T-helper 17 cell (primary cell): ENCODE measurements at regions not wholly inside any gene's neighbourhood (a gene's known extent, or its start where the extent isn't known, plus 50 kb on each side); places are given as distances from the start of the nearest gene placed in this dataset.

Experiments used
- ATAC-seq: fragments of 150-1000 bp; cut with Tn5 transposase; 2 replicates; pipeline ENCODE4 v1.10.0; 2021; ENCODE audit warnings: mild to moderate bottlenecking, moderate library complexity
- DNase-seq, 3 donors: peaks; one replicate each; pipeline versions ENCODE4 v3.0.0 to v3.0.0-alpha.2; 2020 to 2021
- H3K9me3 ChIP-seq: one replicate; pipeline ENCODE4 v1.7.0; 2013; ENCODE audit warnings: low read length, mild to moderate bottlenecking; ENCODE audit not compliant: control insufficient read depth, poor library complexity, severe bottlenecking
- H3K27ac Mint-ChIP-seq: one replicate; pipeline ENCODE4 v1.8.0; 2022; ENCODE audit warnings: mild to moderate bottlenecking, moderate library complexity, mixed read lengths
- H3K27me3 Mint-ChIP-seq: one replicate; pipeline ENCODE4 v1.8.0; 2022; ENCODE audit warnings: mixed read lengths
- H3K36me3 Mint-ChIP-seq: one replicate; pipeline ENCODE4 v1.8.0; 2022; ENCODE audit warnings: low read depth, mixed read lengths
- H3K4me1 Mint-ChIP-seq: one replicate; pipeline ENCODE4 v1.8.0; 2022; ENCODE audit warnings: mild to moderate bottlenecking, mixed read lengths
- H3K4me3 Mint-ChIP-seq: one replicate; pipeline ENCODE4 v1.8.0; 2022; ENCODE audit warnings: mild to moderate bottlenecking, moderate library complexity, mixed read lengths

- Mint-ChIP-seq H3K4me3 (no peak overlapping the region), H3K36me3 (no peaks in the 10 kb centered on the region), H3K4me1 (no peaks in the 10 kb centered on the region), H3K27me3 (no peaks in the 10 kb centered on the region), H3K27ac (no peak overlapping the region)
- ATAC-seq (no peak), DNase-seq (no peak)
- no peaks in the 10 kb centered on the region for H3K9me3 ChIP-seq
Measured at GRCh38 chr6:9468277-9468676, 946.6 kb downstream of the TFAP2A start.

- Mint-ChIP-seq H3K27me3 (no peaks in the 10 kb centered on the region), H3K27ac (no peak overlapping the region), H3K36me3 (no peaks in the 10 kb centered on the region), H3K4me1 (no peaks in the 10 kb centered on the region), H3K4me3 (no peak overlapping the region)
- ATAC-seq (no peak), DNase-seq (no peak)
- H3K9me3 ChIP-seq: no peaks in the 10 kb centered on the region
Measured at GRCh38 chr6:9467741-9468140, 947.1 kb downstream of the TFAP2A start.

- H3K9me3 ChIP-seq: no peaks in the 10 kb centered on the region
- H3K36me3 Mint-ChIP-seq: no peaks in the 10 kb centered on the region
- DNase-seq: no peak
- H3K27me3 Mint-ChIP-seq: no peaks in the 10 kb centered on the region
- no peak overlapping the region for H3K27ac Mint-ChIP-seq
- no peak overlapping the region for H3K4me3 Mint-ChIP-seq
- no peaks in the 10 kb centered on the region for H3K4me1 Mint-ChIP-seq
- ATAC-seq: no peak
Measured at GRCh38 chr6:9464583-9464982, 950.3 kb downstream of the TFAP2A start.

- Mint-ChIP-seq H3K27me3 (no peaks in the 10 kb centered on the region), H3K27ac (no peak overlapping the region), H3K4me3 (no peak overlapping the region), H3K4me1 (no peaks in the 10 kb centered on the region), H3K36me3 (no peaks in the 10 kb centered on the region)
- no peaks in the 10 kb centered on the region for H3K9me3 ChIP-seq
- ATAC-seq (no peak), DNase-seq (no peak)
Measured at GRCh38 chr6:9463311-9463710, 951.6 kb downstream of the TFAP2A start.

GRCh38 chr6:9461188-9461587 lies 953.7 kb downstream of the TFAP2A start:
- H3K4me3 Mint-ChIP-seq: no peak overlapping the region
- no peaks in the 10 kb centered on the region for H3K9me3 ChIP-seq
- H3K4me1 Mint-ChIP-seq: no peaks in the 10 kb centered on the region
- no peak overlapping the region for H3K27ac Mint-ChIP-seq
- DNase-seq: no peak
- ATAC-seq: no peak
- no peaks in the 10 kb centered on the region for H3K36me3 Mint-ChIP-seq
- no peaks in the 10 kb centered on the region for H3K27me3 Mint-ChIP-seq

DNA sequence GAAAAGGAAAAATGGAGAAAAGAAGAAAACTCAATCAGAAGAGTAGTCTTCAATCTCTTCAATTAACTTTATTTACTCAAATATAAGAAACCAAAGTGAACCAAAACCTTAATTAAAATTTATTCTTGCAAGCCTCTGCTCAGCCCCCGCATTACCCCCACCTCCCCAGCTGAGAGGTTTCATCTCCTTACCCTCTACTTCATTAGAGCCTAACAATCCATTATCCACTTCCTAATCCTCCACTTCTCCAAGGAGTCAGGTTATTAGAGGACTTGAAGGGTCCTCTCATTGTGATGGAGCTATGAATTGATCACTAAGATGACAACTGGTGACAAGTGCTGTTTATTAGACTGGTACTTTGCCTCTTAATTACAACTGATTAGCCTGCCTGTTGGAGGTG lies 956.5 kb downstream of the TFAP2A start:
- no peaks in the 10 kb centered on the region for H3K27me3 Mint-ChIP-seq
- ATAC-seq: no peak
- H3K36me3 Mint-ChIP-seq: no peaks in the 10 kb centered on the region
- H3K4me3 Mint-ChIP-seq: no peak overlapping the region
- no peaks in the 10 kb centered on the region for H3K4me1 Mint-ChIP-seq
- H3K27ac Mint-ChIP-seq: no peak overlapping the region
- H3K9me3 ChIP-seq: no peaks in the 10 kb centered on the region
- no peak for DNase-seq

DNA sequence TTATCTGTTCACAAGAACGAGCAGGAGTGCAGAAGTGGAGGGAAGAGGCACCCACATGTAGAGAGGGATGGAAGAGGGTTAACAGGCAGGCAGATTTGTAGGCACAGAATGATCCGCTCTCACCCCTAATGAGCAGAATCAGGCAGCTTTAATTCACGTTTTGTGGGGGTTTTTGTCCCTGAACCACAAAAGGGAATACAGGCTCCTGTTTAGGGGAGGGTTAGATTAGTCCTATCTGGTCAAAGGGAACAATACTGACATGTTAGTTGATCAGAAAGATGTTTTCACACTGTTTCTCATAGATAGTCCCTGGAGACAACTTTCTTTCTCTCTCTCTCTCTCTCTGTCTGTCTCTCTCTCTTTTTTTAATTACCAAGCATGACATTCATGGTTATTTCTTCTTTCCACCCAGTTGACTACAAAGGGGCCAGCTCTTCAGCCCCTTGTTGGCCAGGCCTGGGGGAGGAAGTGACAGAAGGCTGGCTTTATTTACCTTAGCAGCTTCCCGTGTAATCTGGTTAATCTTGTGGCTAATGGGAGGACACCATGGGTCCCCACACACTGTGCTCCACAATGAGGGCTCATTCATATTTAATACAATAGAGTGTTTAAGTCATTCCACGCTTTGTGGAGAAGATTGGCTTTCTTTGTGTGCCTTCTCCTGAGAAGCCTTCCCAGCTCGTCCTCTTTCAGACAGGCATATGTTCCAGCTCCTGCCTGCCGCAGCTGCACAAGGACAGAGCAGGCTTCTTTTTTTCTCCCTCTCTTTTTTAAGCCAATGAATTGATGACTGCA lies 958.8 kb downstream of the TFAP2A start:
- Mint-ChIP-seq H3K27ac (no peak overlapping the region), H3K36me3 (no peaks in the 10 kb centered on the region), H3K27me3 (no peaks in the 10 kb centered on the region), H3K4me3 (no peak overlapping the region), H3K4me1 (no peaks in the 10 kb centered on the region)
- no peaks in the 10 kb centered on the region for H3K9me3 ChIP-seq
- DNase-seq: no peak
- no peak for ATAC-seq

DNA sequence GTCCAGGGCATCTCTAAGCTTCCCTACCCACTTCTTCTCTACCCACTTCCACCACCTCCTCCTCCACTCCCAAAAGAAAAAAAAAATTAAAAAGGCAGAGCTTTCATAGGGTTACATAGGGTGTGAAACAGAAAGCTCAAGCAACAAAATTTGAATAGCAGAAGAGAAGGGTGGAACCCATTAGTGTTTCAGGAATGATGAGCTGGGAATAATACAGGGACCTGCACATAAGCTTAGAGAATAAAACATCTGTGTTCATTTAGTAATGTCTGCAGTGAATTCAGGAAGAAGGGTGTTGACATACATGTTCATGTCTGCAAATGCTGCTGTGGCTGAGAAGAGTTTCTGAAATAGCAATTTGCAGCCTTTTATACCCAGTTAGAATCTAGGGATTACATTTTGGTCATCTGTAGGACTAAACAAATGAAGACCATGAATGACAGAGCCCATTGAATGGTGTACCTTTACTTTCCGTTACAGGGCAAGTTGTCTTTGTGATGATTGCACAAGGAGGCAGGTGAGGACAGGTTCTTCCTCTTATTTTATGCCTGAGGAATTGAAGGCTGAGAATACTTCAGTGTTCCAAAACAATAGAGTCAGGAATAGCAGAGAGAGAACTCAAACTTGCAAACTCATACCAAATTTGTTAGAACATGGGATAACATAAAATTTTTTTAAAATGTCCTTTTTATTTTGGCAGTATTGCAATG lies 975.1 kb downstream of the TFAP2A start:
- no peaks in the 10 kb centered on the region for H3K9me3 ChIP-seq
- Mint-ChIP-seq H3K27ac (no peak overlapping the region), H3K4me3 (no peak overlapping the region), H3K36me3 (no peaks in the 10 kb centered on the region), H3K27me3 (no peaks in the 10 kb centered on the region), H3K4me1 (no peaks in the 10 kb centered on the region)
- DNase-seq (no peak), ATAC-seq (no peak)

DNA sequence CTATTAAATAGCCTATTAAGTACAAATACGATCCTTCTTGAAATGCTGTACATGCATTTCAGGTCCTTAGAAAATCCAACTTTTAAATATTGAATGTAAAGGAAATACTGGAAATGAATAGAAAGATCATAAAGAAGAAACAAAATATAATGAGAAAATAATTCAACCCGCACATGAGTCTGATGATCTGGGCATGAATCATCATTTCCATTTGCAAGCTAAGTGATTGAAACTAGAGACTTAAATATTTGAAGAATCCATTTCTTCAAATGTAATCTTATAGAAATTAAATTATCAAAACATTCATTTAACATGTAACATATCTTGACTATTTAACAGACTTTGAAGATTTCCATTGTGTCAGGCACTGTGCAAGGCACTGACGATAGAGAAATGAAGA lies 977.0 kb downstream of the TFAP2A start:
- no peaks in the 10 kb centered on the region for H3K27me3 Mint-ChIP-seq
- no peaks in the 10 kb centered on the region for H3K9me3 ChIP-seq
- DNase-seq: no peak
- H3K4me3 Mint-ChIP-seq: no peak overlapping the region
- no peaks in the 10 kb centered on the region for H3K4me1 Mint-ChIP-seq
- no peak overlapping the region for H3K27ac Mint-ChIP-seq
- no peaks in the 10 kb centered on the region for H3K36me3 Mint-ChIP-seq
- ATAC-seq: no peak

DNA sequence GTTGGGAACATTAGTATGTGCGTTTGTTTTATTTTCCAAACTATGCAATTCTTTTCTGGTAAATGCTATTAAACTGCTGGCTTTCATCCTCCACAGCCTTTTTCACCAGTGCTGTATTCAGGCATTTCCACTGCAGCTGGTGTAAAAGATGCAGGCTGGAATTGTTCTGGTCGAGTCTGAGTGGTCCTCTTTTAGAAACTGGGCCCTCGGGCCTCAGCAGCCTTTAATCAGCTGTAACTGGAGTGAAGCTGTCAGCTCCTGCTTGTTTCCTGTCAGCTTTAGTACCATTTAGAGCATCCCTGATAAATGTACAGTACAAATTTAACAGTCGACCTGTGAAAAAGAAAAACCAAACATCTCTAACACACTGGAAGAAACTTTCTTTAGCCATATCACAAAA lies 979.6 kb downstream of the TFAP2A start:
- Mint-ChIP-seq H3K27ac (no peak overlapping the region), H3K4me3 (no peak overlapping the region), H3K27me3 (no peaks in the 10 kb centered on the region), H3K36me3 (no peaks in the 10 kb centered on the region), H3K4me1 (no peaks in the 10 kb centered on the region)
- H3K9me3 ChIP-seq: no peaks in the 10 kb centered on the region
- no peak for DNase-seq
- ATAC-seq: no peak

GRCh38 chr6:9431945-9432344 lies 982.9 kb downstream of the TFAP2A start:
- H3K4me3 Mint-ChIP-seq: no peak overlapping the region
- no peaks in the 10 kb centered on the region for H3K27me3 Mint-ChIP-seq
- H3K36me3 Mint-ChIP-seq: no peaks in the 10 kb centered on the region
- no peaks in the 10 kb centered on the region for H3K4me1 Mint-ChIP-seq
- H3K9me3 ChIP-seq: no peaks in the 10 kb centered on the region
- DNase-seq (no peak), ATAC-seq (no peak)
- no peak overlapping the region for H3K27ac Mint-ChIP-seq

DNA sequence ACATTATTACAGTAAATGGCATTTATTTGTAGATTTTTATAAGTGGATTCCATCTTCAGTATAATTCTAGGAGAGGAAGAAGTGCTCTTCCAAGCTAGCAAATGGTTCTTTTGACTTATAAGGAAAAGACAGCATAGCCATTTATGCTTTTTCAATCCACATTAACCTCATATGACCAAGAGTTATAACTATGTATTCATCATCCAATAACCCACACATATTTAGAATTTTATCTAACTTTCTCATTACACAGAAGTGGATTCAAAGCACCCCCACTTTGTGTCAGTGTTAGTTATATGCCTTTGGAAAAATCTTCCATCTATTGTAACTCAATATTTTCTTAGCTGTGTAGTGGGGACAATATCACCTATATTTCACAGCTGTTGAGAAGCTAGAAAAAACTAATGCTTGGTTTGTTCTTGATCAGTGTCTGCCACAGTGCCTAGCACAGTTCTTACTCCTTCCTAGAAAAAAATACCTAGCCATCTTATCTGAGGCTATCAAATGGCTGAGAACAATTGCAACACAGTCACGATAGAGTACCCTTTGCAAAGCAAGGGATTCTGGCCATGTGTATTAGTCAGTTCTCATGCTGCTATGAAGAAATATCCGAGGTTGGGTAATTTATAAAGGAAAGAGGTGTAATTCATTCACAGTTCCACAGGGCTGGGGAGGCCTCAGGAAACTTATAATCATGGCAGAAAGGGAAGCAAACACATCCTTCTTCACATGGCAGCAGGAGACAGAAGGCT lies 986.3 kb downstream of the TFAP2A start:
- no peaks in the 10 kb centered on the region for H3K4me1 Mint-ChIP-seq
- H3K36me3 Mint-ChIP-seq: no peaks in the 10 kb centered on the region
- no peak for ATAC-seq
- no peak overlapping the region for H3K4me3 Mint-ChIP-seq
- H3K27me3 Mint-ChIP-seq: no peaks in the 10 kb centered on the region
- no peaks in the 10 kb centered on the region for H3K9me3 ChIP-seq
- no peak overlapping the region for H3K27ac Mint-ChIP-seq
- DNase-seq: no peak

- ATAC-seq (no peak), DNase-seq (no peak)
- no peak overlapping the region for H3K4me3 Mint-ChIP-seq
- H3K36me3 Mint-ChIP-seq: no peaks in the 10 kb centered on the region
- no peaks in the 10 kb centered on the region for H3K27me3 Mint-ChIP-seq
- no peaks in the 10 kb centered on the region for H3K4me1 Mint-ChIP-seq
- no peak overlapping the region for H3K27ac Mint-ChIP-seq
- H3K9me3 ChIP-seq: no peaks in the 10 kb centered on the region
Measured at GRCh38 chr6:9422138-9422537, 986.8 kb upstream of the SLC35B3 start.
